HCT116 (cell line): ENCODE measurements at regions not wholly inside any gene's neighbourhood (a gene's known extent, or its start where the extent isn't known, plus 50 kb on each side); places are given as distances from the start of the nearest gene placed in this dataset.

ENCODE experiments used
- ATAC-seq: fragments of 200-7000 bp; cut with Tn5 transposase; 2 replicates; pipeline ENCODE4 v1.9.1; 2020; ENCODE audit warnings: mild to moderate bottlenecking, moderate library complexity
- BruUV-seq: library from RNA; stranded (reverse); fragments of 400-500 nt; replicated peaks from 2 replicates; lab custom pipeline; 2021; lab: Mats Ljungman, UMichigan
- CTCF ChIA-PET: fragments of 300-600 bp; sonication (Branson Sonifier 250); formaldehyde crosslinking; loops from one replicate; lab custom pipeline; 2021; ENCODE audit warnings: antibody characterized with exemption; lab: Charles Lee
- POLR2A ChIA-PET: fragments of 300-600, 350-600 bp; sonication (Branson Sonifier 250); formaldehyde crosslinking; loops from one replicate; lab custom pipeline; 2021; ENCODE audit warnings: antibody characterized with exemption; lab: Charles Lee
- RAD21 ChIA-PET, 2 experiments: fragments of 300-600 bp; sonication (Branson Sonifier 250); formaldehyde crosslinking; loops; one replicate each; lab custom pipeline; 2023; ENCODE audit warnings: low total read pairs in 2 of 2; ENCODE audit not compliant: uncharacterized antibody in 2 of 2, unreplicated experiment in 2 of 2, low non-redundant PET in 1 of 2; lab: Charles Lee
- DNase-seq: peaks from one replicate; pipeline ENCODE4 v3.0.0-alpha.2; 2010; ENCODE audit warnings: low read depth, low spot score
- H2AFZ ChIP-seq: fragments of 200-600 bp; shearing (Covaris generic), sonication (generic); 2 replicates; pipeline ENCODE4 v1.6.1; 2017; ENCODE audit warnings: low read depth, mixed run types, mixed read lengths, antibody characterized with exemption, low read length; ENCODE audit not compliant: poor library complexity, severe bottlenecking
- H3K27ac ChIP-seq: 2 replicates; pipeline ENCODE4 v1.5.1; 2012; ENCODE audit warnings: low read depth, low read length
- H3K27me3 ChIP-seq: fragments of 200-600 bp; sonication (generic); 2 replicates; pipeline ENCODE4 v1.6.1; 2016; ENCODE audit warnings: mixed run types, low read length, mixed read lengths; ENCODE audit not compliant: insufficient read depth
- H3K36me3 ChIP-seq, 2 experiments: fragments of 200-500 bp in 1 of 2; fragments of 200-600 bp in 1 of 2; sonication (Bioruptor generic) in 1 of 2; sonication (generic) in 1 of 2; 2 replicates each; pipeline versions ENCODE4 v1.5.1 to v1.6.1; 2014 to 2016; ENCODE audit warnings: low read length in 2 of 2, inconsistent platforms in 1 of 2, mixed read lengths in 1 of 2, mixed run types in 1 of 2; ENCODE audit not compliant: insufficient read depth in 2 of 2, control insufficient read depth in 1 of 2
- H3K4me1 ChIP-seq, 2 experiments: fragments of 200-600 bp in 1 of 2; sonication (generic) in 1 of 2; 2 replicates each; pipeline versions ENCODE4 v1.5.1 to v1.6.1; 2012 to 2017; ENCODE audit warnings: low read length in 2 of 2, inconsistent platforms in 1 of 2, mild to moderate bottlenecking in 1 of 2, mixed read lengths in 1 of 2, mixed run types in 1 of 2, moderate library complexity in 1 of 2; ENCODE audit not compliant: insufficient read depth in 2 of 2, control insufficient read depth in 1 of 2
- H3K4me2 ChIP-seq: fragments of 200-600 bp; sonication (generic); 2 replicates; pipeline ENCODE4 v1.6.1; 2017; ENCODE audit warnings: mixed run types, low read length, mixed read lengths
- H3K4me3 ChIP-seq, 2 experiments: fragments of 200-600 bp in 1 of 2; sonication (generic) in 1 of 2; replicated peaks in 1 of 2; 2 replicates each; pipeline ENCODE4 v1.5.1; 2011 to 2016; ENCODE audit warnings: low read length in 2 of 2, control low read depth in 1 of 2, low read depth in 1 of 2, mild to moderate bottlenecking in 1 of 2, mixed read lengths in 1 of 2, mixed run types in 1 of 2
- H3K79me2 ChIP-seq: fragments of 200-600 bp; sonication (generic); 2 replicates; pipeline ENCODE4 v1.6.1; 2017; ENCODE audit warnings: mild to moderate bottlenecking, mixed run types, low read length, moderate library complexity, mixed read lengths; ENCODE audit not compliant: insufficient read depth
- H3K9ac ChIP-seq: fragments of 200-600 bp; sonication (generic); 2 replicates; pipeline ENCODE4 v1.6.1; 2016; ENCODE audit warnings: low read length, mixed read lengths
- H3K9me2 ChIP-seq: fragments of 200-600 bp; sonication (generic), shearing (Covaris generic); 2 replicates; pipeline ENCODE4 v1.6.1; 2017; ENCODE audit warnings: mixed run types, mild to moderate bottlenecking, moderate library complexity; ENCODE audit not compliant: insufficient read depth
- H3K9me3 ChIP-seq, 2 experiments: fragments of 200-500 bp in 1 of 2; fragments of 200-600 bp in 1 of 2; sonication (Bioruptor generic) in 1 of 2; sonication (generic) in 1 of 2; 2 replicates each; pipeline ENCODE4 v1.6.1; 2014 to 2017; ENCODE audit warnings: low read length in 2 of 2, mixed read lengths in 2 of 2, inconsistent platforms in 1 of 2, low read depth in 1 of 2, mild to moderate bottlenecking in 1 of 2, mixed run types in 1 of 2, moderate library complexity in 1 of 2; ENCODE audit not compliant: control insufficient read depth in 1 of 2, insufficient read depth in 1 of 2
- H4K20me1 ChIP-seq: fragments of 200-600 bp; sonication (generic), shearing (Covaris generic); 2 replicates; pipeline ENCODE4 v1.6.1; 2017; ENCODE audit warnings: mixed run types, mild to moderate bottlenecking, moderate library complexity; ENCODE audit not compliant: insufficient read depth
- EZH2phosphoT487 ChIP-seq: fragments of 200-600 bp; IDR thresholded peaks from 2 replicates; pipeline ENCODE4 v1.6.1; 2018; ENCODE audit warnings: antibody characterized with exemption, borderline replicate concordance
- JUND ChIP-seq: IDR thresholded peaks from 2 replicates; pipeline ENCODE4 v1.6.1; 2012
- POLR2A ChIP-seq: IDR thresholded peaks from 2 replicates; pipeline ENCODE4 v1.7.0; 2011; ENCODE audit warnings: borderline replicate concordance; ENCODE audit not compliant: insufficient read depth, insufficient read length; ENCODE audit errors: extremely low read depth
- POLR2AphosphoS5 ChIP-seq: IDR thresholded peaks from 2 replicates; pipeline ENCODE4 v1.6.1; 2011; ENCODE audit warnings: mild to moderate bottlenecking, low read depth, low read length, moderate library complexity
- SIN3A ChIP-seq: IDR thresholded peaks from 2 replicates; pipeline ENCODE4 v1.6.1; 2012; ENCODE audit warnings: low read depth
- ZBTB33 ChIP-seq: IDR thresholded peaks from 2 replicates; pipeline ENCODE4 v1.6.1; 2011; ENCODE audit warnings: mild to moderate bottlenecking, low read length, moderate library complexity; ENCODE audit not compliant: insufficient replicate concordance; ENCODE audit errors: extremely low read depth
- ZNF274 ChIP-seq: fragments of 200-500 bp; sonication (Bioruptor generic); IDR thresholded peaks from 2 replicates; pipeline ENCODE4 v1.6.1; 2014; ENCODE audit warnings: mild to moderate bottlenecking, low read depth, low read length, inconsistent platforms
- intact Hi-C: fragments of 100-400 bp; cut with micrococcal nuclease; formaldehyde crosslinking; loops from 2 replicates; pipeline ENCODE4 v1.10.0; 2022
- TF ChIP-seq, protein P1 (sequence below), 3 experiments: fragments of 200-600 bp in 1 of 3; sonication (generic) in 1 of 3; IDR thresholded peaks in 2 of 3; conservative IDR thresholded peaks in 1 of 3; 2 replicates each; pipeline ENCODE4 v1.5.1; 2012 to 2017; ENCODE audit warnings: low read depth in 2 of 3, low read length in 2 of 3, antibody characterized with exemption in 1 of 3, borderline replicate concordance in 1 of 3, control low read depth in 1 of 3, mild to moderate bottlenecking in 1 of 3, mixed read lengths in 1 of 3, mixed run types in 1 of 3, moderate library complexity in 1 of 3; ENCODE audit not compliant: insufficient read depth in 1 of 3

DNA sequence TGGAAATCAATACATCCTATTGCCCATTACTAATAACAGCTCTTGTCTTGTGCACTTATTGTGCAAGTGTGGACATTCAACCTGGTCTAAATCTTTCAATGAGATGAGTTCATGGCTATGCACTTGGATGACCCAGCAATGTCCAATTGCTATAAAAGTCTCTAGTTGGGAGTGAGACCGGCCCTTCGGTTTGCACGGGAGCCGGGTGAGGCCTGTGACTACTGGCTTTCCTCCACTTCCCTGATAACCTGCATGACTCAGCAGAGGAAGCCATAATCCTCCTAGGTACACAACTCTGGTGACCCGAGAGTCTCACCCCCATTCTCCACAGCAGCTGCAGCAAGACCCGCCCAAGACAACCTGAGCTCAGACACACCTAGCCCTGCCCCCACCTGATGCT is 135.9 kb upstream of the PAX6 start:
- H3K4me2 ChIP-seq = no peak overlapping the region
- peaks cover 0 to 5% of the 10 kb centered on the region in 2 experiments; a peak in 1 of 4 replicates for H3K4me1 ChIP-seq
- no peaks in the 10 kb centered on the region for H3K36me3 ChIP-seq
- BruUV-seq = no TSS peak
- DNase-seq = no peak
- ChIA-PET RAD21 (no interaction called here), CTCF (interaction anchor here (3.7 kb wide), 1 partner anchor 11 kb away, joined by 29 read pairs; no protein-coding TSS in a partner anchor), POLR2A (no interaction called here)
- H3K9me2 ChIP-seq = no peaks in the 10 kb centered on the region
- intact Hi-C loops = no loop called here
- H3K9ac ChIP-seq = no peak overlapping the region
- no peaks in the 10 kb centered on the region for H4K20me1 ChIP-seq
- ATAC-seq = no peak
- H3K4me3 ChIP-seq = no peak overlapping the region
- TF ChIP-seq POLR2A (no peak), EZH2phosphoT487 (no peak), SIN3A (no peak), ZNF274 (no peak), POLR2AphosphoS5 (no peak), ZBTB33 (no peak), JUND (no peak)
- TF ChIP-seq, protein P1, sequence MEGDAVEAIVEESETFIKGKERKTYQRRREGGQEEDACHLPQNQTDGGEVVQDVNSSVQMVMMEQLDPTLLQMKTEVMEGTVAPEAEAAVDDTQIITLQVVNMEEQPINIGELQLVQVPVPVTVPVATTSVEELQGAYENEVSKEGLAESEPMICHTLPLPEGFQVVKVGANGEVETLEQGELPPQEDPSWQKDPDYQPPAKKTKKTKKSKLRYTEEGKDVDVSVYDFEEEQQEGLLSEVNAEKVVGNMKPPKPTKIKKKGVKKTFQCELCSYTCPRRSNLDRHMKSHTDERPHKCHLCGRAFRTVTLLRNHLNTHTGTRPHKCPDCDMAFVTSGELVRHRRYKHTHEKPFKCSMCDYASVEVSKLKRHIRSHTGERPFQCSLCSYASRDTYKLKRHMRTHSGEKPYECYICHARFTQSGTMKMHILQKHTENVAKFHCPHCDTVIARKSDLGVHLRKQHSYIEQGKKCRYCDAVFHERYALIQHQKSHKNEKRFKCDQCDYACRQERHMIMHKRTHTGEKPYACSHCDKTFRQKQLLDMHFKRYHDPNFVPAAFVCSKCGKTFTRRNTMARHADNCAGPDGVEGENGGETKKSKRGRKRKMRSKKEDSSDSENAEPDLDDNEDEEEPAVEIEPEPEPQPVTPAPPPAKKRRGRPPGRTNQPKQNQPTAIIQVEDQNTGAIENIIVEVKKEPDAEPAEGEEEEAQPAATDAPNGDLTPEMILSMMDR (IDR thresholded peaks at IDR 0.05 in 2 of 3, conservative IDR thresholded peaks at IDR 0.05 in 1 of 3; ENCODE audit: borderline replicate concordance in 1 of 3, insufficient read depth in 1 of 3, low read depth in 2 of 3, low read length in 2 of 3) = no peak
- no peaks in the 10 kb centered on the region for H3K9me3 ChIP-seq
- H3K79me2 ChIP-seq = no peaks in the 10 kb centered on the region
- no peaks in the 10 kb centered on the region for H3K27me3 ChIP-seq
- H2AFZ ChIP-seq = no peak overlapping the region
- no peak overlapping the region for H3K27ac ChIP-seq
